Panc1 (cell line): ENCODE measurements at regions not wholly inside any gene's neighbourhood (a gene's known extent, or its start where the extent isn't known, plus 50 kb on each side); places are given as distances from the start of the nearest gene placed in this dataset.

Experiments used
- ATAC-seq: fragments of 200-7000 bp; cut with Tn5 transposase; 2 replicates; pipeline ENCODE4 v1.9.1; 2020; ENCODE audit warnings: mild to moderate bottlenecking, moderate library complexity
- BruUV-seq: library from RNA; stranded (reverse); fragments of 400-500 nt; replicated peaks from 2 replicates; lab custom pipeline; 2021; lab: Mats Ljungman, UMichigan
- CTCF ChIA-PET: fragments of 300-600 bp; sonication (Branson Sonifier 250); formaldehyde crosslinking; loops from one replicate; lab custom pipeline; 2022; ENCODE audit warnings: antibody characterized with exemption; lab: Charles Lee
- POLR2A ChIA-PET: fragments of 300-600 bp; sonication (Branson Sonifier 250); formaldehyde crosslinking; loops from one replicate; lab custom pipeline; 2022; ENCODE audit warnings: antibody characterized with exemption; lab: Charles Lee
- DNase-seq: peaks from one replicate; pipeline ENCODE4 v3.0.0-alpha.2; 2010; ENCODE audit warnings: low read depth, low spot score
- H3K27ac ChIP-seq: 2 replicates; pipeline ENCODE4 v1.5.1; 2011; ENCODE audit warnings: mild to moderate bottlenecking, low read length, inconsistent platforms
- H3K27me3 ChIP-seq: fragments of 200-500 bp; sonication (Bioruptor generic); 2 replicates; pipeline ENCODE4 v1.6.0; 2014; ENCODE audit warnings: low read length, inconsistent platforms; ENCODE audit not compliant: control insufficient read depth, insufficient read depth
- H3K36me3 ChIP-seq: fragments of 200-500 bp; sonication (Bioruptor generic); 2 replicates; pipeline ENCODE4 v1.5.1; 2014; ENCODE audit warnings: inconsistent platforms, mild to moderate bottlenecking, low read length, moderate library complexity; ENCODE audit not compliant: control insufficient read depth, insufficient read depth
- H3K4me1 ChIP-seq: 2 replicates; pipeline ENCODE4 v1.5.1; 2011; ENCODE audit warnings: inconsistent platforms, mild to moderate bottlenecking, low read length, moderate library complexity; ENCODE audit not compliant: control insufficient read depth, insufficient read depth
- H3K4me3 ChIP-seq, 2 experiments: 2 replicates each; pipeline ENCODE4 v1.5.1; 2011 to 2012; ENCODE audit warnings: low read depth in 2 of 2, low read length in 2 of 2, mild to moderate bottlenecking in 2 of 2, inconsistent platforms in 1 of 2, moderate library complexity in 1 of 2
- H3K9me3 ChIP-seq: fragments of 200-500 bp; sonication (Bioruptor generic); 2 replicates; pipeline ENCODE4 v1.5.1; 2014; ENCODE audit warnings: low read depth, mild to moderate bottlenecking, inconsistent platforms, low read length, moderate library complexity; ENCODE audit not compliant: control insufficient read depth, insufficient read depth
- CTCF ChIP-seq: fragments of 450-650 bp; IDR thresholded peaks from 2 replicates; pipeline ENCODE4 v1.5.1; 2017; ENCODE audit warnings: mild to moderate bottlenecking
- POLR2AphosphoS5 ChIP-seq: IDR thresholded peaks from 2 replicates; pipeline ENCODE4 v1.6.1; 2012; ENCODE audit warnings: mild to moderate bottlenecking, low read depth, low read length, moderate library complexity
- REST ChIP-seq, 2 experiments: IDR thresholded peaks; 2 replicates each; pipeline ENCODE4 v1.6.1; 2011 to 2012; ENCODE audit warnings: low read depth in 2 of 2, control low read depth in 1 of 2, low read length in 1 of 2, mild to moderate bottlenecking in 1 of 2, moderate library complexity in 1 of 2; ENCODE audit not compliant: insufficient read depth in 1 of 2
- SIN3A ChIP-seq: IDR thresholded peaks from 2 replicates; pipeline ENCODE4 v1.6.1; 2012; ENCODE audit warnings: low read depth, mild to moderate bottlenecking, low read length, moderate library complexity, borderline replicate concordance; ENCODE audit not compliant: insufficient read depth
- TCF7L2 ChIP-seq: IDR thresholded peaks from 2 replicates; pipeline ENCODE4 v1.6.1; 2011; ENCODE audit warnings: mild to moderate bottlenecking, low read depth, low read length, inconsistent platforms
- in situ Hi-C: cut with HindIII; loops from 2 replicates; pipeline ENCODE4 v1.10.0; 2016; ENCODE audit warnings: low sequenced_read_pairs, low pct_unique_long_range_greater_than_20kb
- intact Hi-C: fragments of 100-400 bp; cut with micrococcal nuclease; formaldehyde crosslinking; loops from one replicate; pipeline ENCODE4 v1.10.0; 2022; ENCODE audit not compliant: unreplicated experiment

GRCh38 chr11:11182261-11182660 lies 170.8 kb downstream of the CSNK2A3 start:
- no peaks in the 10 kb centered on the region for H3K36me3 ChIP-seq
- ATAC-seq, result no peak
- in situ Hi-C loops, result no loop called here
- ChIA-PET CTCF (no interaction called here), POLR2A (no interaction called here)
- no peak for TF ChIP-seq SIN3A
- no peak for TF ChIP-seq TCF7L2
- TF ChIP-seq POLR2AphosphoS5, result no peak
- no peak for TF ChIP-seq CTCF
- TF ChIP-seq REST (IDR thresholded peaks at IDR 0.05; ENCODE audit: insufficient read depth in 1 of 2, low read depth in 2 of 2, low read length in 1 of 2), result no peak
- no peaks in the 10 kb centered on the region; the same call in none of the 2 replicates for H3K27me3 ChIP-seq
- H3K4me1 ChIP-seq, result peaks cover 13% of the 10 kb centered on the region
- no TSS peak for BruUV-seq
- no peak overlapping the region for H3K4me3 ChIP-seq
- no peak overlapping the region for H3K27ac ChIP-seq
- DNase-seq, result no peak
- intact Hi-C loops, result no loop called here
- no peaks in the 10 kb centered on the region for H3K9me3 ChIP-seq

DNA sequence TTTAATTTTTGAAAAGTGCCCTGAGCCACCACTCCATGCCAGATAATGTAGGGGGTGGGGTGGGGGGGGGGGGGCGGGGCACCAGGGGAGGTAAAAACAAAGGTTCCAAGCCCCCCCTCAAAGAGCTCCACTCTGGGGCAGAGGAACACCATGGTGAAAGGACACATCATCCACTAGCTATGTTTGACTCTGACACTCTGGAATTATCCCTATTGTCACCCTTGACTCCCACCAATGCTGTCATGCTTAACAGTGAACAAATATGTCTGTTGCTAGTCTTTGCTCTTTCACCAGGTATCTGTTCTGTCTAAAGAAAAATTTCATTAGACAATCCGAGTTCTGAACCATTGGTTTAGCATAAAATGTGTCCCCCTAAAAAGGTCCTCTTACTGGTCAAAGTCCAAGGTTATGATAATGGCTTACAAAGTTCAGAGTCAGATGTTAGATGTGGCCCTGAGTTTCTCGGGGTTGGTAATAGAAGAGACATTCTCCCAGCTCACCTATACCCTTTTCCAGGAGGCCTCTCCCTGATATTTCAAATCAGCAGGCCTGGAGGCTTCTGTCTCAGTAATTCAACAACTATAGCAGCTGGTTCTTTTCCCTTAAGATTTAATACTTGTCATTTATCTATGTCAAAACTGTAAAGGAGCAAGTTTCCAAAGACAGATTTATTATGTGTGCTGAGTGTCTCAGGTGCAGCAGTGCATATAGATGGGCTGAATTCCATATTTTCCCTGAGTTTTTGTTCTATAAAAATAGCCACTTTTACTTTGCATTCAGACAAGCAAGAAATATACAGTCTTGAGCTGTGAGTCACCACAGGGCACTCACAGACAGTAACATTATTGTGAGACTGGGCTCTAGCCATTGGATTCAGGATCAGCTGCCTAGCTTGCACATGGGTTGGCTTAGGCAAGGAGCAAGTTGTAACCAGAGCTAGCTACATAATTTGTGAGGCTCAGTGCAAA lies 174.1 kb downstream of the CSNK2A3 start:
- H3K27ac ChIP-seq, result peak overlapping the region; percentile 48; the same call in 1 of the 2 replicates
- no TSS peak for BruUV-seq
- DNase-seq (no peak), ATAC-seq (peak; percentile 88)
- H3K4me3 ChIP-seq, result no peak overlapping the region
- intact Hi-C loops (no loop called here), in situ Hi-C loops (no loop called here)
- TF ChIP-seq CTCF, result no peak
- no peak for TF ChIP-seq SIN3A
- TF ChIP-seq REST (IDR thresholded peaks at IDR 0.05; ENCODE audit: insufficient read depth in 1 of 2, low read depth in 2 of 2, low read length in 1 of 2), result no peak
- TF ChIP-seq POLR2AphosphoS5, result no peak
- peak; percentile 71 for TF ChIP-seq TCF7L2
- peaks cover 2% of the 10 kb centered on the region; the same call in 1 of the 2 replicates for H3K27me3 ChIP-seq
- H3K9me3 ChIP-seq, result no peaks in the 10 kb centered on the region
- no peaks in the 10 kb centered on the region for H3K36me3 ChIP-seq
- ChIA-PET CTCF (interaction anchor here (0.7 kb wide), 1 partner anchor 109 kb away, joined by 3 read pairs; no protein-coding TSS in a partner anchor), POLR2A (no interaction called here)
- peaks cover 13% of the 10 kb centered on the region for H3K4me1 ChIP-seq
